Panc1 (cell line): ENCODE measurements at regions not wholly inside any gene's neighbourhood (a gene's known extent, or its start where the extent isn't known, plus 50 kb on each side); places are given as distances from the start of the nearest gene placed in this dataset.

Source experiments
- ATAC-seq: fragments of 200-7000 bp; cut with Tn5 transposase; 2 replicates; pipeline ENCODE4 v1.9.1; 2020; ENCODE audit warnings: mild to moderate bottlenecking, moderate library complexity
- BruUV-seq: library from RNA; stranded (reverse); fragments of 400-500 nt; replicated peaks from 2 replicates; lab custom pipeline; 2021; lab: Mats Ljungman, UMichigan
- CTCF ChIA-PET: fragments of 300-600 bp; sonication (Branson Sonifier 250); formaldehyde crosslinking; loops from one replicate; lab custom pipeline; 2022; ENCODE audit warnings: antibody characterized with exemption; lab: Charles Lee
- POLR2A ChIA-PET: fragments of 300-600 bp; sonication (Branson Sonifier 250); formaldehyde crosslinking; loops from one replicate; lab custom pipeline; 2022; ENCODE audit warnings: antibody characterized with exemption; lab: Charles Lee
- DNase-seq: peaks from one replicate; pipeline ENCODE4 v3.0.0-alpha.2; 2010; ENCODE audit warnings: low read depth, low spot score
- H3K27ac ChIP-seq: 2 replicates; pipeline ENCODE4 v1.5.1; 2011; ENCODE audit warnings: mild to moderate bottlenecking, low read length, inconsistent platforms
- H3K27me3 ChIP-seq: fragments of 200-500 bp; sonication (Bioruptor generic); 2 replicates; pipeline ENCODE4 v1.6.0; 2014; ENCODE audit warnings: low read length, inconsistent platforms; ENCODE audit not compliant: control insufficient read depth, insufficient read depth
- H3K36me3 ChIP-seq: fragments of 200-500 bp; sonication (Bioruptor generic); 2 replicates; pipeline ENCODE4 v1.5.1; 2014; ENCODE audit warnings: inconsistent platforms, mild to moderate bottlenecking, low read length, moderate library complexity; ENCODE audit not compliant: control insufficient read depth, insufficient read depth
- H3K4me1 ChIP-seq: 2 replicates; pipeline ENCODE4 v1.5.1; 2011; ENCODE audit warnings: inconsistent platforms, mild to moderate bottlenecking, low read length, moderate library complexity; ENCODE audit not compliant: control insufficient read depth, insufficient read depth
- H3K4me3 ChIP-seq, 2 experiments: 2 replicates each; pipeline ENCODE4 v1.5.1; 2011 to 2012; ENCODE audit warnings: low read depth in 2 of 2, low read length in 2 of 2, mild to moderate bottlenecking in 2 of 2, inconsistent platforms in 1 of 2, moderate library complexity in 1 of 2
- H3K9me3 ChIP-seq: fragments of 200-500 bp; sonication (Bioruptor generic); 2 replicates; pipeline ENCODE4 v1.5.1; 2014; ENCODE audit warnings: low read depth, mild to moderate bottlenecking, inconsistent platforms, low read length, moderate library complexity; ENCODE audit not compliant: control insufficient read depth, insufficient read depth
- POLR2AphosphoS5 ChIP-seq: IDR thresholded peaks from 2 replicates; pipeline ENCODE4 v1.6.1; 2012; ENCODE audit warnings: mild to moderate bottlenecking, low read depth, low read length, moderate library complexity
- SIN3A ChIP-seq: IDR thresholded peaks from 2 replicates; pipeline ENCODE4 v1.6.1; 2012; ENCODE audit warnings: low read depth, mild to moderate bottlenecking, low read length, moderate library complexity, borderline replicate concordance; ENCODE audit not compliant: insufficient read depth
- TCF7L2 ChIP-seq: IDR thresholded peaks from 2 replicates; pipeline ENCODE4 v1.6.1; 2011; ENCODE audit warnings: mild to moderate bottlenecking, low read depth, low read length, inconsistent platforms
- in situ Hi-C: cut with HindIII; loops from 2 replicates; pipeline ENCODE4 v1.10.0; 2016; ENCODE audit warnings: low sequenced_read_pairs, low pct_unique_long_range_greater_than_20kb
- intact Hi-C: fragments of 100-400 bp; cut with micrococcal nuclease; formaldehyde crosslinking; loops from one replicate; pipeline ENCODE4 v1.10.0; 2022; ENCODE audit not compliant: unreplicated experiment
- TF ChIP-seq, protein P1 (sequence below): fragments of 450-650 bp; IDR thresholded peaks from 2 replicates; pipeline ENCODE4 v1.5.1; 2017; ENCODE audit warnings: mild to moderate bottlenecking
- TF ChIP-seq, protein P2 (sequence below), 2 experiments: IDR thresholded peaks; 2 replicates each; pipeline ENCODE4 v1.6.1; 2011 to 2012; ENCODE audit warnings: low read depth in 2 of 2, control low read depth in 1 of 2, low read length in 1 of 2, mild to moderate bottlenecking in 1 of 2, moderate library complexity in 1 of 2; ENCODE audit not compliant: insufficient read depth in 1 of 2

DNA sequence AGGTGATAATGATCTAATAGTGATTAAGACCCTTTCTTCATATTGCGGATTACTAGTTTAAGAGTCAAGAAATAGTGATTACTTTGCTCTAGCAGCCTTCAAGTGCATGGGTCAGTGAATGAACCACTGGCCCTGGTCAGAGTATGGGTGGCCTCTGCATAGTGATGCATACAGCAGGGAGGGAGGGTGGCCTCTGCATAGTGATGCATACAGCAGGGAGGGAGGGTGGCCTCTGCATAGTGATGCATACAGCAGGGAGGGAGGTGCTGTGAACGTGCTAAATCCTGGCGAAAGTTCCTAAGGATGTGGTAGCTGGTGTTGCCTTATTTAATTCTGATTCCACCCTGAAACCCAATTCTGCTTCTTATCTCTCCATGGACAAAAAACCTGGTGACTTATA, 246.7 kb upstream of the ARSJ start:
- ATAC-seq (no peak), DNase-seq (no peak)
- in situ Hi-C loops (no loop called here), intact Hi-C loops (no loop called here)
- Histone ChIP-seq H3K9me3 (no peaks in the 10 kb centered on the region), H3K27ac (no peak overlapping the region), H3K4me3 (no peak overlapping the region), H3K4me1 (no peaks in the 10 kb centered on the region), H3K36me3 (no peaks in the 10 kb centered on the region), H3K27me3 (no peaks in the 10 kb centered on the region)
- ChIA-PET CTCF (no interaction called here), POLR2A (no interaction called here)
- no TSS peak for BruUV-seq
- TF ChIP-seq, protein P1, sequence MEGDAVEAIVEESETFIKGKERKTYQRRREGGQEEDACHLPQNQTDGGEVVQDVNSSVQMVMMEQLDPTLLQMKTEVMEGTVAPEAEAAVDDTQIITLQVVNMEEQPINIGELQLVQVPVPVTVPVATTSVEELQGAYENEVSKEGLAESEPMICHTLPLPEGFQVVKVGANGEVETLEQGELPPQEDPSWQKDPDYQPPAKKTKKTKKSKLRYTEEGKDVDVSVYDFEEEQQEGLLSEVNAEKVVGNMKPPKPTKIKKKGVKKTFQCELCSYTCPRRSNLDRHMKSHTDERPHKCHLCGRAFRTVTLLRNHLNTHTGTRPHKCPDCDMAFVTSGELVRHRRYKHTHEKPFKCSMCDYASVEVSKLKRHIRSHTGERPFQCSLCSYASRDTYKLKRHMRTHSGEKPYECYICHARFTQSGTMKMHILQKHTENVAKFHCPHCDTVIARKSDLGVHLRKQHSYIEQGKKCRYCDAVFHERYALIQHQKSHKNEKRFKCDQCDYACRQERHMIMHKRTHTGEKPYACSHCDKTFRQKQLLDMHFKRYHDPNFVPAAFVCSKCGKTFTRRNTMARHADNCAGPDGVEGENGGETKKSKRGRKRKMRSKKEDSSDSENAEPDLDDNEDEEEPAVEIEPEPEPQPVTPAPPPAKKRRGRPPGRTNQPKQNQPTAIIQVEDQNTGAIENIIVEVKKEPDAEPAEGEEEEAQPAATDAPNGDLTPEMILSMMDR, result no peak
- no peak for TF ChIP-seq SIN3A
- TF ChIP-seq POLR2AphosphoS5, result no peak
- no peak for TF ChIP-seq TCF7L2
- TF ChIP-seq, protein P2, sequence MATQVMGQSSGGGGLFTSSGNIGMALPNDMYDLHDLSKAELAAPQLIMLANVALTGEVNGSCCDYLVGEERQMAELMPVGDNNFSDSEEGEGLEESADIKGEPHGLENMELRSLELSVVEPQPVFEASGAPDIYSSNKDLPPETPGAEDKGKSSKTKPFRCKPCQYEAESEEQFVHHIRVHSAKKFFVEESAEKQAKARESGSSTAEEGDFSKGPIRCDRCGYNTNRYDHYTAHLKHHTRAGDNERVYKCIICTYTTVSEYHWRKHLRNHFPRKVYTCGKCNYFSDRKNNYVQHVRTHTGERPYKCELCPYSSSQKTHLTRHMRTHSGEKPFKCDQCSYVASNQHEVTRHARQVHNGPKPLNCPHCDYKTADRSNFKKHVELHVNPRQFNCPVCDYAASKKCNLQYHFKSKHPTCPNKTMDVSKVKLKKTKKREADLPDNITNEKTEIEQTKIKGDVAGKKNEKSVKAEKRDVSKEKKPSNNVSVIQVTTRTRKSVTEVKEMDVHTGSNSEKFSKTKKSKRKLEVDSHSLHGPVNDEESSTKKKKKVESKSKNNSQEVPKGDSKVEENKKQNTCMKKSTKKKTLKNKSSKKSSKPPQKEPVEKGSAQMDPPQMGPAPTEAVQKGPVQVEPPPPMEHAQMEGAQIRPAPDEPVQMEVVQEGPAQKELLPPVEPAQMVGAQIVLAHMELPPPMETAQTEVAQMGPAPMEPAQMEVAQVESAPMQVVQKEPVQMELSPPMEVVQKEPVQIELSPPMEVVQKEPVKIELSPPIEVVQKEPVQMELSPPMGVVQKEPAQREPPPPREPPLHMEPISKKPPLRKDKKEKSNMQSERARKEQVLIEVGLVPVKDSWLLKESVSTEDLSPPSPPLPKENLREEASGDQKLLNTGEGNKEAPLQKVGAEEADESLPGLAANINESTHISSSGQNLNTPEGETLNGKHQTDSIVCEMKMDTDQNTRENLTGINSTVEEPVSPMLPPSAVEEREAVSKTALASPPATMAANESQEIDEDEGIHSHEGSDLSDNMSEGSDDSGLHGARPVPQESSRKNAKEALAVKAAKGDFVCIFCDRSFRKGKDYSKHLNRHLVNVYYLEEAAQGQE (IDR thresholded peaks at IDR 0.05; ENCODE audit: insufficient read depth in 1 of 2, low read depth in 2 of 2, low read length in 1 of 2), result no peak

DNA sequence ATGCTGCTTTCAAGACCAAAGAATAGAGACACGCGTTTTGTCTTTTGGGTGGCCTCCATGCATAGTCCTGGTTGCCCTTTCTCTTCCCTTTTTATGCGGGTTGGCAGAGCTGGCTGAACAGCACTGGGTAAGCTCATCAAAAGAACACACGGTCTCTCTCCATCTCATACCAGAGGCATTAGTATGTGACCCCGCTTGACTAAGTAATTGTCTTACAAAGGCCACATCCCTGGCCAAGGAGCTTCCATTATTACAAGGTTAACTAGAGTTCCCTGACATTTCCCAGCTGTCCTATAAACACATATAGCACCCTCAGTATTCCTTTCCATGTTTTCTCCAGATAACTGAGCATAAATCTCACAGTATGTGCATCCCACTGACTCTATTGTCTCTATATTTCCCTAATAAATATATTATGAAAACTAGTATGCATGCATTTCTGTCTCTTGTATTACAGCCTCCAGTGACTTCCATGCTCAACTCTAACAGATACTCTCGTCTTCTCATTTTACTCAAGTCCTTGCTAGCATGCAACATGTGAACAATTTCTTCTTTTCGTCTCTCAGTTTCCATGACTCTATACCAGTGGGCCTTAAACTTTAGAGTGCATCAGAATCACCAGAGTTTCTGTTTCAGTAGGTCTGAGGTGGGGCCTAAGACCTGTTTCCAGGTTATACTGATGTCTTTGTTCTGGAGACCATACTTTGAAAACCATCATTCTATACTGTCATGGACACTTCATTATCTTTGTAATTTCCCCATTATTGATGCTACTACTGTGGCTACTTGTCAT, 247.7 kb upstream of the ARSJ start:
- ATAC-seq (no peak), DNase-seq (no peak)
- Histone ChIP-seq H3K36me3 (no peaks in the 10 kb centered on the region), H3K27me3 (no peaks in the 10 kb centered on the region), H3K27ac (no peak overlapping the region), H3K4me3 (no peak overlapping the region), H3K9me3 (no peaks in the 10 kb centered on the region), H3K4me1 (no peaks in the 10 kb centered on the region)
- in situ Hi-C loops, result no loop called here
- no TSS peak for BruUV-seq
- TF ChIP-seq POLR2AphosphoS5, result no peak
- TF ChIP-seq TCF7L2, result no peak
- TF ChIP-seq, protein P2 (IDR thresholded peaks at IDR 0.05; ENCODE audit: insufficient read depth in 1 of 2, low read depth in 2 of 2, low read length in 1 of 2), result no peak
- no peak for TF ChIP-seq SIN3A
- TF ChIP-seq, protein P1, result no peak
- POLR2A ChIA-PET, result no interaction called here
- intact Hi-C loops, result no loop called here
- CTCF ChIA-PET, result no interaction called here
